ENCODE measurements at regions not wholly inside any gene's neighbourhood (a gene's known extent, or its start where the extent isn't known, plus 50 kb on each side); places are given as distances from the start of the nearest gene placed in this dataset.

DNA sequence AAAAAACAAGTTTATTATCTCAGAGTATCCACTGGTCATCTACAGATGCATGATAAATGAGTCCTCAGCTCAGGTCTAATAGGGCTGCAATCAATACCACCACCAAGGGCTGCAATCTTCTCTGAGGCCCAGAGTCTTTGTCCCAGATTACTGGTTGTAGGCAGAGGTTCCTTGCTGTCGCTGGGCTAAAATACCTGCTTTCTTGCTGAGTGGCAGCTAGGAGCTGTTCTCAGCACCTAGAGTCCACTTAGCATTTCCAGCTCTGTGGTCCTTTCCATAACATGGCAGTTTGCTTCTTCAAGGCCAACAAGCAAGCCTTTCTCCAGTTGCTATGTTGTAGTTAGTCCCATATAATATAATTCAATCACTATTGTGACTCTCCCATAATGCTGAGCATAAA lies 351.3 kb downstream of the SLITRK1 start:
- no peak overlapping the region for H3K4me2 ChIP-seq (ENCODE audit: low read length)
- no TSS peak for BruUV-seq (replicated peaks)
- intact Hi-C loops (cut with micrococcal nuclease; ENCODE audit: unreplicated experiment), result no loop called here
- ChIA-PET CTCF (ENCODE audit: unreplicated experiment) (no interaction called here), POLR2A (no interaction called here)
- no peaks in the 10 kb centered on the region for H3K9me2 ChIP-seq (ENCODE audit: insufficient read depth, low read length)
- H3K4me1 ChIP-seq (ENCODE audit: insufficient read depth, low read length, poor library complexity, severe bottlenecking), result no peaks in the 10 kb centered on the region
- H3K36me3 ChIP-seq (ENCODE audit: insufficient read depth, low read length), result no peaks in the 10 kb centered on the region
- H4K20me1 ChIP-seq (ENCODE audit: insufficient read depth, low read length), result no peaks in the 10 kb centered on the region
- DNase-seq (ENCODE audit: low spot score), result no peak
- TF ChIP-seq, protein P1, sequence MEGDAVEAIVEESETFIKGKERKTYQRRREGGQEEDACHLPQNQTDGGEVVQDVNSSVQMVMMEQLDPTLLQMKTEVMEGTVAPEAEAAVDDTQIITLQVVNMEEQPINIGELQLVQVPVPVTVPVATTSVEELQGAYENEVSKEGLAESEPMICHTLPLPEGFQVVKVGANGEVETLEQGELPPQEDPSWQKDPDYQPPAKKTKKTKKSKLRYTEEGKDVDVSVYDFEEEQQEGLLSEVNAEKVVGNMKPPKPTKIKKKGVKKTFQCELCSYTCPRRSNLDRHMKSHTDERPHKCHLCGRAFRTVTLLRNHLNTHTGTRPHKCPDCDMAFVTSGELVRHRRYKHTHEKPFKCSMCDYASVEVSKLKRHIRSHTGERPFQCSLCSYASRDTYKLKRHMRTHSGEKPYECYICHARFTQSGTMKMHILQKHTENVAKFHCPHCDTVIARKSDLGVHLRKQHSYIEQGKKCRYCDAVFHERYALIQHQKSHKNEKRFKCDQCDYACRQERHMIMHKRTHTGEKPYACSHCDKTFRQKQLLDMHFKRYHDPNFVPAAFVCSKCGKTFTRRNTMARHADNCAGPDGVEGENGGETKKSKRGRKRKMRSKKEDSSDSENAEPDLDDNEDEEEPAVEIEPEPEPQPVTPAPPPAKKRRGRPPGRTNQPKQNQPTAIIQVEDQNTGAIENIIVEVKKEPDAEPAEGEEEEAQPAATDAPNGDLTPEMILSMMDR (conservative IDR thresholded peaks at IDR 0.05; ENCODE audit: low read length), result no peak
- no peak for TF ChIP-seq EZH2phosphoT487 (IDR thresholded peaks at IDR 0.05; ENCODE audit: borderline replicate concordance, low read depth, low read length)
- H2AFZ ChIP-seq (ENCODE audit: low read length), result no peak overlapping the region
- H3K27ac ChIP-seq (ENCODE audit: low read depth, low read length, poor library complexity, severe bottlenecking), result no peak overlapping the region
- no peak overlapping the region for H3K4me3 ChIP-seq (ENCODE audit: low read depth, low read length, poor library complexity, severe bottlenecking)
- no peaks in the 10 kb centered on the region for H3K79me2 ChIP-seq (ENCODE audit: insufficient read depth, low read depth, low read length)
- no peaks in the 10 kb centered on the region for H3K9me3 ChIP-seq (ENCODE audit: low read length)

DNA sequence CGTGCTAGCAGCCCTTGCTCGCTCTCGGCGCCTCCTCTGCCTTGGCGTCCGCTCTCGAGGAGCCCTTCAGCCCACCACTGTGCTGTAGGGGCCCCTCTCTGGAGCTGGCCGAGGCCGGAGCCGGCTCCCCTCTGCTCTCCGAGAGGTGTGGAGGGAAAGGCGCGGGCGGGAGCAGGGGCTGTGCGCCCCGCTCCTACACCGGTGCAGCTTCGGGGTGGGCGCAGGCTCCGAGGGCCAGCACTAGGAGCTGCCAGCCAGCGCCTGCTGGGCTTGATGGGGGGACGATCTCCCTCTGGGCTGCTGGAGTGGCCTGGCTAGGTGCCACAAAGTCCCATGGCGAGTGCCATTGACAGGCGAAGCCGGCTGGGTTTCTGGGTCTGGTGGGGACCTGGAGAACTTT lies 365.5 kb downstream of the SLITRK1 start:
- ChIA-PET CTCF (ENCODE audit: unreplicated experiment) (no interaction called here), POLR2A (no interaction called here)
- H2AFZ ChIP-seq (ENCODE audit: low read length), result no peak overlapping the region
- intact Hi-C loops (cut with micrococcal nuclease; ENCODE audit: unreplicated experiment), result no loop called here
- no peak overlapping the region for H3K4me2 ChIP-seq (ENCODE audit: low read length)
- no peaks in the 10 kb centered on the region for H4K20me1 ChIP-seq (ENCODE audit: insufficient read depth, low read length)
- no TSS peak for BruUV-seq (replicated peaks)
- TF ChIP-seq, protein P1 (conservative IDR thresholded peaks at IDR 0.05; ENCODE audit: low read length), result no peak
- no peak for TF ChIP-seq EZH2phosphoT487 (IDR thresholded peaks at IDR 0.05; ENCODE audit: borderline replicate concordance, low read depth, low read length)
- no peaks in the 10 kb centered on the region for H3K79me2 ChIP-seq (ENCODE audit: insufficient read depth, low read depth, low read length)
- DNase-seq (ENCODE audit: low spot score), result no peak
- no peaks in the 10 kb centered on the region for H3K9me2 ChIP-seq (ENCODE audit: insufficient read depth, low read length)
- 0 out of 2 replicates have a peak, but pooled peaks cover 7% of the 10 kb centered on the region for H3K9me3 ChIP-seq (ENCODE audit: low read length)
- no peak overlapping the region for H3K4me3 ChIP-seq (ENCODE audit: low read depth, low read length, poor library complexity, severe bottlenecking)
- no peak overlapping the region for H3K27ac ChIP-seq (ENCODE audit: low read depth, low read length, poor library complexity, severe bottlenecking)
- no peaks in the 10 kb centered on the region for H3K36me3 ChIP-seq (ENCODE audit: insufficient read depth, low read length)
- H3K4me1 ChIP-seq (ENCODE audit: insufficient read depth, low read length, poor library complexity, severe bottlenecking), result no peaks in the 10 kb centered on the region

DNA sequence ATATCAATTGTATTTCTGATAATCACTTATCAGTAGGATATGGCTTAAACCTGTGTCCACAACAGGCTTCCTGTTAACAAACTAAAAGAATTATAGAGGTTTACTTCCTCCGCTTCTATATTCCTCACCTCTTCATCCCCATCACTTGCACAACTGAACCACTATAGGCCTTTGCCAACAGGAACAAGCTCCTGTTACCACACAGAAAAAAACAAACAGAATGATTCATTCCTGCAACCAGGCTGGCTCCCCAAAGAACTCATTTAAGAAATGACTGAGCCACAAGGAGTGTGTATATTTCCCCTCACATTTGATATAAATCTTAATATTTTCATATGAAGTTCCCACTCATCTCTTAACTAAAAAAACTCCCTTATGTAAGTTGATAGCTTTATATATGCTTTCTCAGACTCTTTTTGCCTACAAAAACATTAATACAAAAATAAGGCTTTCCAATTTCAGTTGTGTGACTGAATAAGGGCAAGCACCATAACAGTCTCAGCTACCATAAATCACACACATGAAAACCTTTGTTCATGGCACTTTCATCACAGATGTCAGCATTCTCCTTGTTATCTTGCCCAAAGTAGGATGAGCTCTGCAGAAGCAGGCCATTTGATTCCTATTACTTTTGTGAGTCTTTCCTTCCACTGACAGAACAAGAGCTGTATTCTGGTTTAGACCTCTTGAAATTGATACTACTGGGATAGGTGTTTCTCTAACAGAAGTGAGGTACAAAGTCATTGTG lies 366.8 kb downstream of the SLITRK1 start:
- BruUV-seq (replicated peaks), result no TSS peak
- Histone ChIP-seq H3K4me3 (ENCODE audit: low read depth, low read length, poor library complexity, severe bottlenecking) (no peak overlapping the region), H3K27ac (ENCODE audit: low read depth, low read length, poor library complexity, severe bottlenecking) (no peak overlapping the region), H3K9me2 (ENCODE audit: insufficient read depth, low read length) (no peaks in the 10 kb centered on the region), H4K20me1 (ENCODE audit: insufficient read depth, low read length) (no peaks in the 10 kb centered on the region), H3K4me2 (ENCODE audit: low read length) (no peak overlapping the region), H2AFZ (ENCODE audit: low read length) (no peak overlapping the region), H3K36me3 (ENCODE audit: insufficient read depth, low read length) (no peaks in the 10 kb centered on the region), H3K4me1 (ENCODE audit: insufficient read depth, low read length, poor library complexity, severe bottlenecking) (no peaks in the 10 kb centered on the region), H3K9me3 (ENCODE audit: low read length) (0 out of 2 replicates have a peak, but pooled peaks cover 7% of the 10 kb centered on the region), H3K79me2 (ENCODE audit: insufficient read depth, low read depth, low read length) (no peaks in the 10 kb centered on the region)
- DNase-seq (ENCODE audit: low spot score), result no peak
- no peak for TF ChIP-seq EZH2phosphoT487 (IDR thresholded peaks at IDR 0.05; ENCODE audit: borderline replicate concordance, low read depth, low read length)
- TF ChIP-seq, protein P1 (conservative IDR thresholded peaks at IDR 0.05; ENCODE audit: low read length), result no peak
- ChIA-PET POLR2A (interaction anchor here (0.6 to 1.1 kb wide), 2 partner anchors 11 to 45 kb away, joined by 3 read pairs; no protein-coding TSS in a partner anchor), CTCF (ENCODE audit: unreplicated experiment) (no interaction called here)
- intact Hi-C loops (cut with micrococcal nuclease; ENCODE audit: unreplicated experiment), result no loop called here
